ENCODE measurements at regions not wholly inside any gene's neighbourhood (a gene's known extent, or its start where the extent isn't known, plus 50 kb on each side); places are given as distances from the start of the nearest gene placed in this dataset.

DNA sequence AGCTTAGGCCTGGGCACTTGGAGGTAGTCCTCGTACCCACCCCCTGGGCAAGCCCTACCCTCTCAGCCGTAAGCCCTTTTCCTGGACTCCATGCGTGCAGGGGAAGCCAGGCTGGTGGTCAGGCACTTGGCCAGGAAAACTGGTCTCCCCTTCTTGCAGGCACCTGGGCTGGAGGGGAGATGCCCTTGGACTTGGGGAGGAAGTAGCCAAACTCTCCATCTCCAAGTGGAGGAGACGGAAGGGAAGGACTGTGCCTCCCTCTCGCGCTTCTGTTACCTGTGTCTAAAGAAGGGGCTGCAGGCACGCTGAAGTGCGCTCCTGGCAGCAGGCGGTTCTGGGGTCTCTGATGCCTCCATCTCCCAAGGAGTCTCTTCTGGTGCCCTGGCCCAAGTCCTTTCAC, 283.9 kb downstream of the PBX3 start:
- peaks cover 3% of the 10 kb centered on the region for H3K27me3 ChIP-seq
- WGBS, 2 donors (ENCODE audit: low coverage in 1 of 2) = 83 to 94% methylated on average over 3 to 9 of the region's 9 CpGs
- no peaks in the 10 kb centered on the region for H3K4me1 ChIP-seq
- in situ Hi-C loops (cut with MboI; ENCODE audit: low pct_ligation_motif_present in 1 of 4, low pct_unique_long_range_greater_than_20kb in 1 of 4, low sequenced_read_pairs in 3 of 4) (no loop called here), intact Hi-C loops (cut with DNase I; ENCODE audit: low total_unique reads) (no loop called here)
- no peaks in the 10 kb centered on the region for H3K36me3 ChIP-seq
- no peaks in the 10 kb centered on the region for H3K9me3 ChIP-seq
- H3K4me3 ChIP-seq = no peak overlapping the region
- DNase-seq = no peak
- no peak overlapping the region for H3K27ac ChIP-seq
- TF ChIP-seq EP300 (IDR thresholded peaks at IDR 0.05; ENCODE audit: low read depth) = no peak
- no peak for TF ChIP-seq POLR2A (IDR thresholded peaks at IDR 0.05)
- TF ChIP-seq, protein P1, sequence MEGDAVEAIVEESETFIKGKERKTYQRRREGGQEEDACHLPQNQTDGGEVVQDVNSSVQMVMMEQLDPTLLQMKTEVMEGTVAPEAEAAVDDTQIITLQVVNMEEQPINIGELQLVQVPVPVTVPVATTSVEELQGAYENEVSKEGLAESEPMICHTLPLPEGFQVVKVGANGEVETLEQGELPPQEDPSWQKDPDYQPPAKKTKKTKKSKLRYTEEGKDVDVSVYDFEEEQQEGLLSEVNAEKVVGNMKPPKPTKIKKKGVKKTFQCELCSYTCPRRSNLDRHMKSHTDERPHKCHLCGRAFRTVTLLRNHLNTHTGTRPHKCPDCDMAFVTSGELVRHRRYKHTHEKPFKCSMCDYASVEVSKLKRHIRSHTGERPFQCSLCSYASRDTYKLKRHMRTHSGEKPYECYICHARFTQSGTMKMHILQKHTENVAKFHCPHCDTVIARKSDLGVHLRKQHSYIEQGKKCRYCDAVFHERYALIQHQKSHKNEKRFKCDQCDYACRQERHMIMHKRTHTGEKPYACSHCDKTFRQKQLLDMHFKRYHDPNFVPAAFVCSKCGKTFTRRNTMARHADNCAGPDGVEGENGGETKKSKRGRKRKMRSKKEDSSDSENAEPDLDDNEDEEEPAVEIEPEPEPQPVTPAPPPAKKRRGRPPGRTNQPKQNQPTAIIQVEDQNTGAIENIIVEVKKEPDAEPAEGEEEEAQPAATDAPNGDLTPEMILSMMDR (IDR thresholded peaks at IDR 0.05) = no peak
- TF ChIP-seq POLR2AphosphoS5 (IDR thresholded peaks at IDR 0.05) = no peak

DNA sequence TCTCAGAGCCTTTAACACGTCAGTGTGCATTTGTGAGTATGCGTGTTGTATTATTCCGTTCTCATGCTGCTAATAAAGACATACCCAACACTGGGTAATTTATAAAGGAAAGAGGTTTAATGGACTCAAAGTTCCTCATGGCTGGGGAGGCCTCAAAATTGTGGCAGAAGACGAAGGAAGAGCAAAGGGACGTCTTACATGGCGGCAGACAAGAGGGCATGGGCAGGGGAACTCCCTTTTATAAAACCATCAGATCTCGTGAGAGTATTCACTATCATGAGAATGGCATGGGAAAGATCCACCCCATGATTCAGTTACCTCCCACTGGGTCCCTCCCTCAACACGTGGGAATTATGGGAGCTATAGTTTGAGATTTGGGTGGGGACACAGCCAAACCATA, 285.0 kb downstream of the PBX3 start:
- no peak overlapping the region for H3K27ac ChIP-seq
- WGBS, 2 donors (ENCODE audit: low coverage in 1 of 2) = 75 to 84% methylated on average over 8 of the region's 8 CpGs
- intact Hi-C loops (cut with DNase I; ENCODE audit: low total_unique reads) = no loop called here
- TF ChIP-seq EP300 (IDR thresholded peaks at IDR 0.05; ENCODE audit: low read depth) = no peak
- TF ChIP-seq POLR2A (IDR thresholded peaks at IDR 0.05) = no peak
- TF ChIP-seq, protein P1 (IDR thresholded peaks at IDR 0.05) = no peak
- H3K36me3 ChIP-seq = no peaks in the 10 kb centered on the region
- H3K4me3 ChIP-seq = no peak overlapping the region
- DNase-seq = no peak
- H3K9me3 ChIP-seq = no peaks in the 10 kb centered on the region
- peaks cover 13% of the 10 kb centered on the region for H3K27me3 ChIP-seq
- in situ Hi-C loops (cut with MboI; ENCODE audit: low pct_ligation_motif_present in 1 of 4, low pct_unique_long_range_greater_than_20kb in 1 of 4, low sequenced_read_pairs in 3 of 4) = no loop called here
- no peaks in the 10 kb centered on the region for H3K4me1 ChIP-seq

GRCh38 chr9:126033318-126033717, 286.1 kb downstream of the PBX3 start:
- intact Hi-C loops (cut with DNase I; ENCODE audit: low total_unique reads) = no loop called here
- no peak overlapping the region for H3K4me3 ChIP-seq
- TF ChIP-seq, protein P1 (IDR thresholded peaks at IDR 0.05) = no peak
- TF ChIP-seq EP300 (IDR thresholded peaks at IDR 0.05; ENCODE audit: low read depth) = no peak
- TF ChIP-seq POLR2AphosphoS5 (IDR thresholded peaks at IDR 0.05) = no peak
- TF ChIP-seq POLR2A (IDR thresholded peaks at IDR 0.05) = no peak
- no peak for DNase-seq
- no peaks in the 10 kb centered on the region for H3K9me3 ChIP-seq
- in situ Hi-C loops (cut with MboI; ENCODE audit: low pct_ligation_motif_present in 1 of 4, low pct_unique_long_range_greater_than_20kb in 1 of 4, low sequenced_read_pairs in 3 of 4) = no loop called here
- H3K27me3 ChIP-seq = peaks cover 21% of the 10 kb centered on the region
- no peaks in the 10 kb centered on the region for H3K4me1 ChIP-seq
- 82% methylated on average over 6 of the region's 6 CpGs; no CpG with 5 or more reads in 1 of the 2 donors for WGBS, 2 donors (ENCODE audit: low coverage in 1 of 2)
- H3K36me3 ChIP-seq = no peaks in the 10 kb centered on the region
- H3K27ac ChIP-seq = no peak overlapping the region

GRCh38 chr9:126033956-126034355, 286.8 kb downstream of the PBX3 start:
- DNase-seq = no peak
- Histone ChIP-seq H3K27me3 (peaks cover 21% of the 10 kb centered on the region), H3K27ac (no peak overlapping the region), H3K4me3 (no peak overlapping the region), H3K9me3 (no peaks in the 10 kb centered on the region), H3K4me1 (no peaks in the 10 kb centered on the region), H3K36me3 (no peaks in the 10 kb centered on the region)
- WGBS, 2 donors (ENCODE audit: low coverage in 1 of 2) = 78% methylated on average over 1 of the region's 4 CpGs; no CpG with 5 or more reads in 1 of the 2 donors
- TF ChIP-seq, protein P1 (IDR thresholded peaks at IDR 0.05) = no peak
- TF ChIP-seq POLR2A (IDR thresholded peaks at IDR 0.05) (no peak), EP300 (IDR thresholded peaks at IDR 0.05; ENCODE audit: low read depth) (no peak), POLR2AphosphoS5 (IDR thresholded peaks at IDR 0.05) (no peak)
- in situ Hi-C loops (cut with MboI; ENCODE audit: low pct_ligation_motif_present in 1 of 4, low pct_unique_long_range_greater_than_20kb in 1 of 4, low sequenced_read_pairs in 3 of 4) = no loop called here
- intact Hi-C loops (cut with DNase I; ENCODE audit: low total_unique reads) = no loop called here
